ENCODE measurements at regions not wholly inside any gene's neighbourhood (a gene's known extent, or its start where the extent isn't known, plus 50 kb on each side); places are given as distances from the start of the nearest gene placed in this dataset.

DNA sequence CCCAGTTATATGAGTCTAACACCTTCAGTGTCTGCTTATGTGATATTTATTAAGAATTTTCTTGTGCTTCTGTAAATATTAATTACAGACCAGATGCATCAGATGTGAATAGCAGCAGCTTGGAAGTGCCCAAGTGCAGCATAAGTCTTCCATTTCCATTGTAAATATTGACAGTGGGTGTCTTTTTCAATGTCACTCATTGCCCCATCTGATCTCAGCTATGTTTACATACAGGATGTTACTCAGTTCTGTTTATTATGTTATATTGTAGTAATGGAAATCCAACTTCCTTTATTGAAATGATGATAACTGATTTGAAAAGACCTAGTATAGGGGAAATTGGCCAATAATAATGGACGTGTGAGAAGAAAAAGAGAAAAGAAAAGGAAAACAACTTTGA is 296.7 kb downstream of the SAMD5 start:
- TF ChIP-seq, protein P1, sequence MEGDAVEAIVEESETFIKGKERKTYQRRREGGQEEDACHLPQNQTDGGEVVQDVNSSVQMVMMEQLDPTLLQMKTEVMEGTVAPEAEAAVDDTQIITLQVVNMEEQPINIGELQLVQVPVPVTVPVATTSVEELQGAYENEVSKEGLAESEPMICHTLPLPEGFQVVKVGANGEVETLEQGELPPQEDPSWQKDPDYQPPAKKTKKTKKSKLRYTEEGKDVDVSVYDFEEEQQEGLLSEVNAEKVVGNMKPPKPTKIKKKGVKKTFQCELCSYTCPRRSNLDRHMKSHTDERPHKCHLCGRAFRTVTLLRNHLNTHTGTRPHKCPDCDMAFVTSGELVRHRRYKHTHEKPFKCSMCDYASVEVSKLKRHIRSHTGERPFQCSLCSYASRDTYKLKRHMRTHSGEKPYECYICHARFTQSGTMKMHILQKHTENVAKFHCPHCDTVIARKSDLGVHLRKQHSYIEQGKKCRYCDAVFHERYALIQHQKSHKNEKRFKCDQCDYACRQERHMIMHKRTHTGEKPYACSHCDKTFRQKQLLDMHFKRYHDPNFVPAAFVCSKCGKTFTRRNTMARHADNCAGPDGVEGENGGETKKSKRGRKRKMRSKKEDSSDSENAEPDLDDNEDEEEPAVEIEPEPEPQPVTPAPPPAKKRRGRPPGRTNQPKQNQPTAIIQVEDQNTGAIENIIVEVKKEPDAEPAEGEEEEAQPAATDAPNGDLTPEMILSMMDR (IDR thresholded peaks at IDR 0.05), result no peak
- TF ChIP-seq POLR2A (IDR thresholded peaks at IDR 0.05) (no peak), EP300 (IDR thresholded peaks at IDR 0.05) (no peak)

All from tibial nerve (tissue), 4 donors.